HCT116 (cell line): ENCODE measurements at regions not wholly inside any gene's neighbourhood (a gene's known extent, or its start where the extent isn't known, plus 50 kb on each side); places are given as distances from the start of the nearest gene placed in this dataset.

ENCODE experiments used
- ATAC-seq: fragments of 200-7000 bp; cut with Tn5 transposase; 2 replicates; pipeline ENCODE4 v1.9.1; 2020; ENCODE audit warnings: mild to moderate bottlenecking, moderate library complexity
- BruUV-seq: library from RNA; stranded (reverse); fragments of 400-500 nt; replicated peaks from 2 replicates; lab custom pipeline; 2021; lab: Mats Ljungman, UMichigan
- CTCF ChIA-PET: fragments of 300-600 bp; sonication (Branson Sonifier 250); formaldehyde crosslinking; loops from one replicate; lab custom pipeline; 2021; ENCODE audit warnings: antibody characterized with exemption; lab: Charles Lee
- POLR2A ChIA-PET: fragments of 300-600, 350-600 bp; sonication (Branson Sonifier 250); formaldehyde crosslinking; loops from one replicate; lab custom pipeline; 2021; ENCODE audit warnings: antibody characterized with exemption; lab: Charles Lee
- RAD21 ChIA-PET, 2 experiments: fragments of 300-600 bp; sonication (Branson Sonifier 250); formaldehyde crosslinking; loops; one replicate each; lab custom pipeline; 2023; ENCODE audit warnings: low total read pairs in 2 of 2; ENCODE audit not compliant: uncharacterized antibody in 2 of 2, unreplicated experiment in 2 of 2, low non-redundant PET in 1 of 2; lab: Charles Lee
- DNase-seq: peaks from one replicate; pipeline ENCODE4 v3.0.0-alpha.2; 2010; ENCODE audit warnings: low read depth, low spot score
- H2AFZ ChIP-seq: fragments of 200-600 bp; shearing (Covaris generic), sonication (generic); 2 replicates; pipeline ENCODE4 v1.6.1; 2017; ENCODE audit warnings: low read depth, mixed run types, mixed read lengths, antibody characterized with exemption, low read length; ENCODE audit not compliant: poor library complexity, severe bottlenecking
- H3K27ac ChIP-seq: 2 replicates; pipeline ENCODE4 v1.5.1; 2012; ENCODE audit warnings: low read depth, low read length
- H3K27me3 ChIP-seq: fragments of 200-600 bp; sonication (generic); 2 replicates; pipeline ENCODE4 v1.6.1; 2016; ENCODE audit warnings: mixed run types, low read length, mixed read lengths; ENCODE audit not compliant: insufficient read depth
- H3K36me3 ChIP-seq, 2 experiments: fragments of 200-500 bp in 1 of 2; fragments of 200-600 bp in 1 of 2; sonication (Bioruptor generic) in 1 of 2; sonication (generic) in 1 of 2; 2 replicates each; pipeline versions ENCODE4 v1.5.1 to v1.6.1; 2014 to 2016; ENCODE audit warnings: low read length in 2 of 2, inconsistent platforms in 1 of 2, mixed read lengths in 1 of 2, mixed run types in 1 of 2; ENCODE audit not compliant: insufficient read depth in 2 of 2, control insufficient read depth in 1 of 2
- H3K4me1 ChIP-seq, 2 experiments: fragments of 200-600 bp in 1 of 2; sonication (generic) in 1 of 2; 2 replicates each; pipeline versions ENCODE4 v1.5.1 to v1.6.1; 2012 to 2017; ENCODE audit warnings: low read length in 2 of 2, inconsistent platforms in 1 of 2, mild to moderate bottlenecking in 1 of 2, mixed read lengths in 1 of 2, mixed run types in 1 of 2, moderate library complexity in 1 of 2; ENCODE audit not compliant: insufficient read depth in 2 of 2, control insufficient read depth in 1 of 2
- H3K4me2 ChIP-seq: fragments of 200-600 bp; sonication (generic); 2 replicates; pipeline ENCODE4 v1.6.1; 2017; ENCODE audit warnings: mixed run types, low read length, mixed read lengths
- H3K4me3 ChIP-seq, 2 experiments: fragments of 200-600 bp in 1 of 2; sonication (generic) in 1 of 2; replicated peaks in 1 of 2; 2 replicates each; pipeline ENCODE4 v1.5.1; 2011 to 2016; ENCODE audit warnings: low read length in 2 of 2, control low read depth in 1 of 2, low read depth in 1 of 2, mild to moderate bottlenecking in 1 of 2, mixed read lengths in 1 of 2, mixed run types in 1 of 2
- H3K79me2 ChIP-seq: fragments of 200-600 bp; sonication (generic); 2 replicates; pipeline ENCODE4 v1.6.1; 2017; ENCODE audit warnings: mild to moderate bottlenecking, mixed run types, low read length, moderate library complexity, mixed read lengths; ENCODE audit not compliant: insufficient read depth
- H3K9ac ChIP-seq: fragments of 200-600 bp; sonication (generic); 2 replicates; pipeline ENCODE4 v1.6.1; 2016; ENCODE audit warnings: low read length, mixed read lengths
- H3K9me2 ChIP-seq: fragments of 200-600 bp; sonication (generic), shearing (Covaris generic); 2 replicates; pipeline ENCODE4 v1.6.1; 2017; ENCODE audit warnings: mixed run types, mild to moderate bottlenecking, moderate library complexity; ENCODE audit not compliant: insufficient read depth
- H3K9me3 ChIP-seq, 2 experiments: fragments of 200-500 bp in 1 of 2; fragments of 200-600 bp in 1 of 2; sonication (Bioruptor generic) in 1 of 2; sonication (generic) in 1 of 2; 2 replicates each; pipeline ENCODE4 v1.6.1; 2014 to 2017; ENCODE audit warnings: low read length in 2 of 2, mixed read lengths in 2 of 2, inconsistent platforms in 1 of 2, low read depth in 1 of 2, mild to moderate bottlenecking in 1 of 2, mixed run types in 1 of 2, moderate library complexity in 1 of 2; ENCODE audit not compliant: control insufficient read depth in 1 of 2, insufficient read depth in 1 of 2
- H4K20me1 ChIP-seq: fragments of 200-600 bp; sonication (generic), shearing (Covaris generic); 2 replicates; pipeline ENCODE4 v1.6.1; 2017; ENCODE audit warnings: mixed run types, mild to moderate bottlenecking, moderate library complexity; ENCODE audit not compliant: insufficient read depth
- ATF3 ChIP-seq: IDR thresholded peaks from 2 replicates; pipeline ENCODE4 v1.6.1; 2012
- EGR1 ChIP-seq: IDR thresholded peaks from 2 replicates; pipeline ENCODE4 v1.6.1; 2012; ENCODE audit warnings: low read depth
- ELF1 ChIP-seq: IDR thresholded peaks from 2 replicates; pipeline ENCODE4 v1.6.1; 2012; ENCODE audit warnings: low read depth, borderline replicate concordance
- EZH2 ChIP-seq: fragments of 200-600 bp; sonication (generic); IDR thresholded peaks from 2 replicates; pipeline ENCODE4 v1.6.1; 2017; ENCODE audit warnings: antibody characterized with exemption, mixed run types
- EZH2phosphoT487 ChIP-seq: fragments of 200-600 bp; IDR thresholded peaks from 2 replicates; pipeline ENCODE4 v1.6.1; 2018; ENCODE audit warnings: antibody characterized with exemption, borderline replicate concordance
- FOSL1 ChIP-seq: IDR thresholded peaks from 2 replicates; pipeline ENCODE4 v1.6.1; 2012; ENCODE audit warnings: low read depth
- POLR2A ChIP-seq: IDR thresholded peaks from 2 replicates; pipeline ENCODE4 v1.7.0; 2011; ENCODE audit warnings: borderline replicate concordance; ENCODE audit not compliant: insufficient read depth, insufficient read length; ENCODE audit errors: extremely low read depth
- POLR2AphosphoS5 ChIP-seq: IDR thresholded peaks from 2 replicates; pipeline ENCODE4 v1.6.1; 2011; ENCODE audit warnings: mild to moderate bottlenecking, low read depth, low read length, moderate library complexity
- RAD21 ChIP-seq: IDR thresholded peaks from 2 replicates; pipeline ENCODE4 v1.6.1; 2012; ENCODE audit warnings: low read depth, mild to moderate bottlenecking
- SIN3A ChIP-seq: IDR thresholded peaks from 2 replicates; pipeline ENCODE4 v1.6.1; 2012; ENCODE audit warnings: low read depth
- SP1 ChIP-seq: IDR thresholded peaks from 2 replicates; pipeline ENCODE4 v1.6.1; 2012; ENCODE audit warnings: low read depth
- SRF ChIP-seq: IDR thresholded peaks from 2 replicates; pipeline ENCODE4 v1.6.1; 2012; ENCODE audit warnings: low read depth
- TCF7L2 ChIP-seq: IDR thresholded peaks from 2 replicates; pipeline ENCODE4 v1.7.0; 2011; ENCODE audit warnings: borderline replicate concordance, inconsistent platforms; ENCODE audit not compliant: insufficient read depth, insufficient read length; ENCODE audit errors: extremely low read depth
- YY1 ChIP-seq: IDR thresholded peaks from 2 replicates; pipeline ENCODE4 v1.6.1; 2011; ENCODE audit warnings: low read length, low read depth, moderate library complexity, mild to moderate bottlenecking; ENCODE audit not compliant: insufficient replicate concordance; ENCODE audit errors: extremely low read depth
- ZBTB33 ChIP-seq: IDR thresholded peaks from 2 replicates; pipeline ENCODE4 v1.6.1; 2011; ENCODE audit warnings: mild to moderate bottlenecking, low read length, moderate library complexity; ENCODE audit not compliant: insufficient replicate concordance; ENCODE audit errors: extremely low read depth
- ZNF274 ChIP-seq: fragments of 200-500 bp; sonication (Bioruptor generic); IDR thresholded peaks from 2 replicates; pipeline ENCODE4 v1.6.1; 2014; ENCODE audit warnings: mild to moderate bottlenecking, low read depth, low read length, inconsistent platforms
- intact Hi-C: fragments of 100-400 bp; cut with micrococcal nuclease; formaldehyde crosslinking; loops from 2 replicates; pipeline ENCODE4 v1.10.0; 2022
- TF ChIP-seq, protein P1 (sequence below), 3 experiments: fragments of 200-600 bp in 1 of 3; sonication (generic) in 1 of 3; IDR thresholded peaks in 2 of 3; conservative IDR thresholded peaks in 1 of 3; 2 replicates each; pipeline ENCODE4 v1.5.1; 2012 to 2017; ENCODE audit warnings: low read depth in 2 of 3, low read length in 2 of 3, antibody characterized with exemption in 1 of 3, borderline replicate concordance in 1 of 3, control low read depth in 1 of 3, mild to moderate bottlenecking in 1 of 3, mixed read lengths in 1 of 3, mixed run types in 1 of 3, moderate library complexity in 1 of 3; ENCODE audit not compliant: insufficient read depth in 1 of 3
- TF ChIP-seq, protein P2 (sequence below): IDR thresholded peaks from 2 replicates; pipeline ENCODE4 v1.6.1; 2012

DNA sequence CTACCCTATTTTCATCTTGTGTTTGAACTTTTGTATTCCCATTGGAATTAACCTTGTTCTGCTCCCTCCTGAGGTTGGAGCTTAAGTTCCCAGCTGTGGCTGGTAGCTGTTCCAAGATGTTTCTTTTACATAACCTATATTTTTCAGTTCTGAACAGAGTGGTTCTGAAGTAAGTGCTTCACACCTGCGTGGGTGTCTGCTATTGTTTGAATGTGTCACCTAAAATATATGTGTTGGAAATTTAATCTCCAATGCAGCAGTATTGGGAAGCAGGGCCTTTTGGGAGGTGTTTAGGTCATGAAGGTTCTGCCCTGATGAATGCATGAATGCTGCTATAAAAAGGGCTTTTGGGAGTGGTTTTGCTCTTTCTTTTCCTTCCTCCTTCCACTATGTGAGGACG, 123.8 kb downstream of the LACC1 start:
- intact Hi-C loops: no loop called here
- Histone ChIP-seq H3K27me3 (no peaks in the 10 kb centered on the region), H3K4me3 (no peak overlapping the region), H4K20me1 (no peaks in the 10 kb centered on the region), H3K27ac (no peak overlapping the region), H3K4me1 (no peaks in the 10 kb centered on the region), H3K79me2 (no peaks in the 10 kb centered on the region), H3K36me3 (no peaks in the 10 kb centered on the region), H3K9me2 (no peaks in the 10 kb centered on the region), H3K9ac (no peak overlapping the region), H3K4me2 (no peak overlapping the region), H2AFZ (no peak overlapping the region), H3K9me3 (0 out of 4 replicates have a peak, but pooled peaks cover 0 to 4% of the 10 kb centered on the region in 2 experiments)
- BruUV-seq: no TSS peak
- no peak for ATAC-seq
- CTCF ChIA-PET: no interaction called here
- DNase-seq: no peak
- TF ChIP-seq YY1: no peak
- TF ChIP-seq ZNF274: no peak
- TF ChIP-seq EGR1: no peak
- TF ChIP-seq TCF7L2: no peak
- no peak for TF ChIP-seq SRF
- no peak for TF ChIP-seq EZH2
- TF ChIP-seq FOSL1: no peak
- TF ChIP-seq ELF1: no peak
- no peak for TF ChIP-seq SIN3A
- TF ChIP-seq POLR2AphosphoS5: no peak
- TF ChIP-seq ZBTB33: no peak
- TF ChIP-seq, protein P1, sequence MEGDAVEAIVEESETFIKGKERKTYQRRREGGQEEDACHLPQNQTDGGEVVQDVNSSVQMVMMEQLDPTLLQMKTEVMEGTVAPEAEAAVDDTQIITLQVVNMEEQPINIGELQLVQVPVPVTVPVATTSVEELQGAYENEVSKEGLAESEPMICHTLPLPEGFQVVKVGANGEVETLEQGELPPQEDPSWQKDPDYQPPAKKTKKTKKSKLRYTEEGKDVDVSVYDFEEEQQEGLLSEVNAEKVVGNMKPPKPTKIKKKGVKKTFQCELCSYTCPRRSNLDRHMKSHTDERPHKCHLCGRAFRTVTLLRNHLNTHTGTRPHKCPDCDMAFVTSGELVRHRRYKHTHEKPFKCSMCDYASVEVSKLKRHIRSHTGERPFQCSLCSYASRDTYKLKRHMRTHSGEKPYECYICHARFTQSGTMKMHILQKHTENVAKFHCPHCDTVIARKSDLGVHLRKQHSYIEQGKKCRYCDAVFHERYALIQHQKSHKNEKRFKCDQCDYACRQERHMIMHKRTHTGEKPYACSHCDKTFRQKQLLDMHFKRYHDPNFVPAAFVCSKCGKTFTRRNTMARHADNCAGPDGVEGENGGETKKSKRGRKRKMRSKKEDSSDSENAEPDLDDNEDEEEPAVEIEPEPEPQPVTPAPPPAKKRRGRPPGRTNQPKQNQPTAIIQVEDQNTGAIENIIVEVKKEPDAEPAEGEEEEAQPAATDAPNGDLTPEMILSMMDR (IDR thresholded peaks at IDR 0.05 in 2 of 3, conservative IDR thresholded peaks at IDR 0.05 in 1 of 3; ENCODE audit: borderline replicate concordance in 1 of 3, insufficient read depth in 1 of 3, low read depth in 2 of 3, low read length in 2 of 3): no peak
- no peak for TF ChIP-seq POLR2A
- TF ChIP-seq ATF3: no peak
- TF ChIP-seq RAD21: no peak
- TF ChIP-seq, protein P2, sequence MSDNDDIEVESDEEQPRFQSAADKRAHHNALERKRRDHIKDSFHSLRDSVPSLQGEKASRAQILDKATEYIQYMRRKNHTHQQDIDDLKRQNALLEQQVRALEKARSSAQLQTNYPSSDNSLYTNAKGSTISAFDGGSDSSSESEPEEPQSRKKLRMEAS: no peak
- no peak for TF ChIP-seq EZH2phosphoT487
- TF ChIP-seq SP1: no peak
- RAD21 ChIA-PET: no interaction called here
- POLR2A ChIA-PET: no interaction called here
